NCI-H128 (cell line): ENCODE measurements at regions not wholly inside any gene's neighbourhood (a gene's known extent, or its start where the extent isn't known, plus 50 kb on each side); places are given as distances from the start of the nearest gene placed in this dataset.

Source experiments
- DNase-seq: peaks from one replicate; lab custom pipeline; 2025; ENCODE audit not compliant: unreplicated experiment; lab: John Stamatoyannopoulos, UW

GRCh38 chr1:218633238-218633988 is 288.3 kb downstream of the TGFB2 start:
- no peak for DNase-seq

GRCh38 chr1:218634212-218634611 is 289.1 kb downstream of the TGFB2 start:
- DNase-seq: no peak

DNA sequence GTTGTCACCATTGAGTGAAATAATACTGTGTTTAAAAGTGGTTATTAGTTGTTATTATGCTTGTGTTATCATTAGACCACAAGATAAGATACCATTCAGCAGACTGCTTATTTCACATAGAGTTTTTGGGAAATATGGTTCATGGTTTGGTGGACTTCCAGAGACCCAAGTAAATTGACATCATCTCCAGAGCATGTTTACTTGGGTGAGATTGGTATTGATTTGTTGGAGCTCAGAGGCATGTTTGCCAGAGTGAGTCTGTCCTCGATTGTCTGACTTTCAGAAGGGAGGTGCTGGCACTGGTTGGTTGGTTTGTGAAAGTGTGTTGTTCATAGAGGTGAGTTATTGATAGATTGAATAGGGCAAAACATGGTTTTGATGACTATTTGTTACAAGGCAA is 291.4 kb downstream of the TGFB2 start:
- DNase-seq: no peak

GRCh38 chr1:218640173-218640572 is 295.0 kb downstream of the TGFB2 start:
- no peak for DNase-seq

- DNase-seq: no peak
Measured at GRCh38 chr1:218642033-218642948, 297.2 kb downstream of the TGFB2 start.

DNA sequence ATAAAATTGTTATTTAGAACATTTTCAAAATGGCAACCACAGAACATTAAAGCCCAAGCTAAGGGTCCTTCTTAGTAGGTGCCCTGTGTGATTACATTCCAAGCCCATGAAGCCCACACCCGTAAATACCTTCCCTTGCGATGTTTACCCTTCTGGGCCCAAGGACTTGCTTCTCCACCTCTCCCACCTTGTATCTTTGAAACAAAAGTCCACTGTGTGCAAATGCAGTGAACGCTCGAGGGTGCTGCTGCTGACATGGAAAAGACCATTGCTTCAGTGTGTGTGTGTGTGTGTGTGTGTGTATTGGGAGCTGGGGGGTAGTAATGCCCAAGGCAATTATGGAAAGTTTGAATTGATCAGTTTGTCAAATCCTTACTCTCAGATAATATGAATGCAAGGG is 298.1 kb downstream of the TGFB2 start:
- DNase-seq: no peak

GRCh38 chr1:218643926-218644325 is 298.8 kb downstream of the TGFB2 start:
- DNase-seq: no peak

DNA sequence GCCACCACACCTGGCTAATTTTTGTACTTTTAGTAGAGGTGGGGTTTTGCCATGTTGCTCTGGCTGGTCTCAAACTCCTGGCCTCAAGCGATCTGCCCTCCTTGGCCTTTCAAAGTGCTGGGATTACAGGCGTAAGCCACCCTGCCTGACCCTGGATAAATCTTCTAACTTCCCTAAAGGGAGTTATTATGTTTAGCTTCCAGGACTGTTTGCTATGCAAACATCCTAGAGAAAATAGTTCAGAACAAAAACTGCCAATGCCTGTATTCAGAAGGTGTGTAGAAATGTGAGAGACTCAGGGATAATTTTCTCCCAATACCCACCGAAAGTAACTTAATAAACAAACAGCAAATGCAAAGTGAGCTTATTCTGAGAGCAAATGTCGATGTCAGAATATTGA is 301.2 kb downstream of the TGFB2 start:
- no peak for DNase-seq

DNA sequence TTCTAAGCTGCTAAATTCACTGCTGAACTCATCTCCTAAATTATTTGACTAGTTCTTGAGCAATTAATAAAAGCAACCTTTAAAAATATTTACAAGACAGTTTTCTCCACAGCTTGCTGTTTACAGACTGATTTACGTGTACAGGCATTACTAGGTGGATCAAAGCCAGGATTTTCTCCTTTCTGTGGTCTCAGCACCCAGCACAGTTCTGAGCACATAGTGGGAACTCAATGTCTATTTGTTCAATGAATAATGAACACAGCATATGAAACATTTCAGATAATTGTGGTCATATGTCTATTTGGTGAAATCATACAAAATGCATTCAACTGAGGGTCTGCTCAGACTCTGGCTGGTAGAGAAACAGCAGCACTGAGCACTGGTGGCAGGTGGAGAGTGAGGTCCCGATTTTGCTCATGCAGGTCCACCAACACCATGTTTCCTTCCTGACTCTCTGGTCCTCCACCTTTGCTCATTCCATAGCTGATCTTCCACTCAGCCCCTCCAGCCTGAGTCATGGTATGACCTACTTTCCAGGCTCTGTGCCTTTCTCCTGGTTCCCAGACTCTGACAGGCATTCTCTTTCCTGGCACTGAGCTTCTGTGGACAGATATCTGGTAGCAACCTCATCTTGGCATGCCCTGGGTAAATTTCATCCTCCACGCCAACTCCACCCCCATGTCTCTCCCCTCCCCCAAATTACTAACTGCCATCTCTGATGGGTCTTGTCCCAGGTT is 311.3 kb downstream of the TGFB2 start:
- DNase-seq: no peak

DNA sequence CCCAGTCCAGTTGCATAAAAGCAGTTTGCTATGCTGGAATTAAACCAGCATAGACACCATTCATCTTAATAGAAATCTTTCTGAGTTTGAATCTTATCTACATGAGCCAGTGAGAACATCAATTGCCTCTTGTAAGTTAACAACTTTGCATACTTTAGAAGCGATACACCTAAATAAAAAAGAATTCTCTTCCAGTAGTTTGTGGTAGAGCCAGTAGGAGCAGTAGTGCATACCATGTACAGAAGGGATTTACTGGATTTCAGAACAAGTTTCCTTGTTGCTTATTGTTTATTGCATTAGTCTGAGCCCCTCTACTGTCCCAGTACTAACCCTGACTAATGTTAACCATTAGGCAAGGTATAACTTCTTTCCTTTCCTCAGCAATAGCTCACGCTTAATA is 313.1 kb downstream of the TGFB2 start:
- DNase-seq: no peak

DNA sequence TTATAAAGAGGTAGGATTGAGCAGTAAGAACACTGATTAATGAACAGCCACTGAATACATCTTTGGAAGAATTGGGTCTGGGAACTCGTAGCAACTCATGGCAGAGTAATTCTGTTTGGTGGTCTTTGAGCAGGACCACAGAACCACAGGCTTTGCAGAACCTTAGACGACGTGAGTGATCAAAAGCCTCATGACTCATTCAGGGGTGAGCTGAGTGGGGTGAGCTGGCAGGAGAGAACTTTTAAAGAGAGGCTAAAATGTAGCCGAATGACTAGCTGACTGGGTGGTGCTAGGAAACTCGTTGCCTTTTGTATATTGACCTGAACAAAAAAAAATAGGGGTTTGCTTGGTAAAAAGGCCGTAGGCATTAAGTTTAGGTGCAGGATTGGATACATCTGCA is 313.8 kb downstream of the TGFB2 start:
- no peak for DNase-seq

DNA sequence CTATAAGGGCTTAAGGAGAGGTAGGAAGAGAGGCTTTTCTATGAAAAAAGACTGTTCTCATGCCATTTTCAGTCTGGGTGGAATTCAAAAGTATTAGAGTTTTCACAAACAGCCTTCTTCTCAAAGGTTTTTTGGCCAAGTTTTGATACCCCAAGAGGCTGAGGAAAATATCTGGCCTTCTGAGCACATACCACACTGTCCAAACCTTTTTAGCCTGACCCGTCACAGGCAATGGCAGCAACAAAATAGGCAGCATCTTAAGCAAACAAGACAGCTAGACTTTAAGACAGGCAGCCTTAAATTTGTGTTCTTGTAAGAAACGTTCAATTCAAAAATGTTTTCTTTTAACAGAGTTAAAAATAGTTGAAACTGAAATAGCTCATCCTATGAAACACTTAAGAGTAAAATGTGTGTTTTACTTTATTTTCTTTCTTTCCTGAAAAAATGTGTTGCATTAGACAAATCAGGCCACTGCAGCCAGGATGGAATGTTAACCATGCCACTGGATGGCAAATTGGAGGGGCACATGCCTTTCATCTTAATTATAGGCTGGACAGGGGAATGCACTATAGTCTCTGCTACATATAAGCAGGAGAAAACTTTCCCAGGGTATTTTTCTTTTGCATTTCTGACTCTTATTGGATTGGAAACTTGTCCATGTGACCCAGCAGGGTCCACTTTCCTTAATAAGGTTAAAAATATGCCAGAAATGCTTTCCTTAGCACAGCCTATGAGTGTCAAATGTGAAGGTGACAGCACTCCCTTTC is 315.0 kb downstream of the TGFB2 start:
- DNase-seq: no peak

GRCh38 chr1:218660678-218661053 is 315.5 kb downstream of the TGFB2 start:
- DNase-seq: no peak

- no peak for DNase-seq
Measured at GRCh38 chr1:218661411-218661810, 316.3 kb downstream of the TGFB2 start.

DNA sequence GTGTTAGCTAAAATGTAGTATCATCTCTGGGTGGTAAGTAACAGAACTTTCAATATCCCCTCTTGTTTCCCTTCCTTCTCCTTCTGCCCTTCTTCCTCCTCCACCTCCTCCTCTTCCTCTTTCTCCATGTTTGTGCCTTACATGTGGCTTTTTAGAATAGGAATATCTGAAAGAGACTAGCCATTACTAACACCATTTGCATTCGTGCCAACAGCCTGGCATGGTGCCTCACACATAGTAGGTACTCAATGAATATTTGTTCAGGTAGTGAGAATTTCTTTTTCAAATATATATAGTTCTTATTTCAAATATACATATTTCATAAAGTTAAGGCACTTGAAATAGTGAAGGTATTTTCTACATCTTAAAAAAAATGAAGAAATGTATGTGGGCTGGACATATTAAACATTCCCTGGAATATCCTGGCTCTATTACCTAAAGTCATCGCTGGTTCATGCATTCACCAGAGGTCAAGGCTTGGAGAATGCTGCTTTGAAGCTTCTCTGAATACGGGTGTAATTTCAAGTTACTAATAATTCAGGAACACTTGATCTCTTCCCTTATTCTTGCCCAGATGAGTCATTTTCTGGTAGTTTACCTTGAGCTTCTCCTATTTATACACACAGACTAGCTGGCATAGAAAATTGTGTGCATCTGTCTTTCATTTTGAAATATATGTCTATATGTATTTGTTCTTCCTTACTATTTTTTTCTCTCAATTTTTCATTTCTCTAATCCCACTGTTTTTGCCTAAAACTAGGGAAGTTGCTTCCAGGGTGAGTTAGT is 319.4 kb downstream of the TGFB2 start:
- DNase-seq: no peak

DNA sequence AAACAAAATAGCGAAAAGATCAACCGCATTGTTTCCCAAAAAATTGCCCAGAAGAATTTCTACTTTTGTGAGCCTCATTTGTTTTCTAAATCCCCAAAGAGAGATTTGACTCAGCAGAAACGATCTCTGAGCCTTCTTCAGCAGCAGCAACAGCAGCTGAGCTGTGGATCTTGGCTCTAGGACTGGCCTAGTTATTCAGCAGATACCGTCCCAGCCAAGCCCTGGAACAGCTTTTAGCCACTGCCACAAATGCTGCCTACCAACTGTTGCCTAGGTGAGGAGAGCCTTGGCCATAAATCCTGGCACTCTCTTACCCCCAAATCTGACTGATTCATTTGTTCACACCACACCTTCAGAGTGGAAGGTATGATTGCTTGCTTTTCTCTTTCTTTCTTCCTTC is 320.1 kb downstream of the TGFB2 start:
- DNase-seq: no peak

DNA sequence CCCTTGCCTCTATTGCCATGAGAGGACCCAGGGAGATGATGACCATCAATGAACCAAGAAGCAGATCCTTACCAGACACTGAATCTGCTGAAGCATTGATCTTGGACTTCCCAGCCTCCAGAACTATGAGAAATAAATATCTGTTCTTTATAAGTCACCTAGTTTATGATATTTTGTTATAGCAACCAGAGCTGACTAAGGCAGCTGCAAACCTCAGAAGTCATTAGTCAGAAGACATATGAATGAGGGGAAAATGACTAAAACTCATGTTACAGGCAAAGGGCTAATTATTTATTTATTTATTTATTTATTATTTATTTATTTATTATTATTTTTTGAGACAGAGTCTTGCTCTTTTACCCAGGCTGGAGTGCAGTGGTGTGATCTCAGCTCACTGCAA is 321.1 kb downstream of the TGFB2 start:
- DNase-seq: no peak

- DNase-seq: no peak
Measured at GRCh38 chr1:218667781-218668516, 322.8 kb downstream of the TGFB2 start.

- no peak for DNase-seq
Measured at GRCh38 chr1:218669431-218669830, 324.3 kb downstream of the TGFB2 start.
